GM13977 (cell line): ENCODE measurements at regions not wholly inside any gene's neighbourhood (a gene's known extent, or its start where the extent isn't known, plus 50 kb on each side); places are given as distances from the start of the nearest gene placed in this dataset.

Experiments used
- DNase-seq: peaks from one replicate; pipeline ENCODE4 v3.0.0; 2012; ENCODE audit warnings: low spot score
- in situ Hi-C: fragments of 300-500 bp; cut with MboI; formaldehyde crosslinking; loops from one replicate; pipeline ENCODE4 v1.12.0; 2022; ENCODE audit warnings: low sequenced_read_pairs, low pct_unique_long_range_greater_than_20kb, mixed read lengths, inconsistent platforms; ENCODE audit not compliant: unreplicated experiment
- TF ChIP-seq, protein P1 (sequence below): IDR thresholded peaks from 2 replicates; pipeline ENCODE4 v1.5.1; 2012; ENCODE audit warnings: mild to moderate bottlenecking, control low read depth; ENCODE audit not compliant: insufficient read depth; ENCODE audit errors: extremely low read depth, missing control alignments

DNA sequence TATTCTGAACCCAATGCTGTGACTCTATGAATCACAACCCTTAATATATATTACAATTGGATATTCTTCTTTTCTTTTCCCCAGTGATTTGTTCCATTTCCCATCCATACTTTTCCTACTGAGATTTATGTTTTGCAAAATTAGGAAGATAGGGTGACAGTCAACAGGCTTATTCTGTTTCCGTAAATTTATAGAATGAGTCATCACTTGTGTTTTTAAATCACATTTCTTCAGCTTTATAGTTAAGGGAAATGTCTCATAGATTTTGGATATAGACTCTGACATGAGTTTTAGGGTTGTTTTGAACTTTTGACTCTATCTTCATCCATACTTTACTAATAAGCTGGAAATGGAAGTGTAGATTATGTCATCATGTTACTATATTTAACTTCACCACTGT is 661.6 kb upstream of the FBXO33 start:
- in situ Hi-C loops: no loop called here
- no peak for DNase-seq
- TF ChIP-seq, protein P1, sequence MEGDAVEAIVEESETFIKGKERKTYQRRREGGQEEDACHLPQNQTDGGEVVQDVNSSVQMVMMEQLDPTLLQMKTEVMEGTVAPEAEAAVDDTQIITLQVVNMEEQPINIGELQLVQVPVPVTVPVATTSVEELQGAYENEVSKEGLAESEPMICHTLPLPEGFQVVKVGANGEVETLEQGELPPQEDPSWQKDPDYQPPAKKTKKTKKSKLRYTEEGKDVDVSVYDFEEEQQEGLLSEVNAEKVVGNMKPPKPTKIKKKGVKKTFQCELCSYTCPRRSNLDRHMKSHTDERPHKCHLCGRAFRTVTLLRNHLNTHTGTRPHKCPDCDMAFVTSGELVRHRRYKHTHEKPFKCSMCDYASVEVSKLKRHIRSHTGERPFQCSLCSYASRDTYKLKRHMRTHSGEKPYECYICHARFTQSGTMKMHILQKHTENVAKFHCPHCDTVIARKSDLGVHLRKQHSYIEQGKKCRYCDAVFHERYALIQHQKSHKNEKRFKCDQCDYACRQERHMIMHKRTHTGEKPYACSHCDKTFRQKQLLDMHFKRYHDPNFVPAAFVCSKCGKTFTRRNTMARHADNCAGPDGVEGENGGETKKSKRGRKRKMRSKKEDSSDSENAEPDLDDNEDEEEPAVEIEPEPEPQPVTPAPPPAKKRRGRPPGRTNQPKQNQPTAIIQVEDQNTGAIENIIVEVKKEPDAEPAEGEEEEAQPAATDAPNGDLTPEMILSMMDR: no peak

DNA sequence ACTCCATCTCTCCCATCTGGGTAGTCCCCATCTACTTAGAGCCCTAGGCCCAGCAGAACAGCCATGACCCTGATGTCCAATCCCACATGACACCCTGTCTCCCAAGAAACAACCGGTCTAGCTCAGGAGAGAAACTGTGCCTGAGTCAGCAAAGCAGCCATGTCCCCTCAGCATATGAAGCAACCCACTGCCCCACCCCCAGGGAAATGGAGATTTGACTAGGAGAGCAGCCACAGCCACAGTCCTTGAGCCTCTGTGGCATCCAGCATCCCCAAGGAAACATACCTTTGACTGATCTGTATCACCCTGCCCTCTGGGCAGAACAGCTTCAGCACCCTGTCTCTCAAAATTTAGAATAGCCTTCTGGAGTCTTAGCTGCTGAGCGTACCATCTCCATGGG is 641.9 kb upstream of the FBXO33 start:
- DNase-seq: no peak
- TF ChIP-seq, protein P1: no peak
- in situ Hi-C loops: no loop called here

DNA sequence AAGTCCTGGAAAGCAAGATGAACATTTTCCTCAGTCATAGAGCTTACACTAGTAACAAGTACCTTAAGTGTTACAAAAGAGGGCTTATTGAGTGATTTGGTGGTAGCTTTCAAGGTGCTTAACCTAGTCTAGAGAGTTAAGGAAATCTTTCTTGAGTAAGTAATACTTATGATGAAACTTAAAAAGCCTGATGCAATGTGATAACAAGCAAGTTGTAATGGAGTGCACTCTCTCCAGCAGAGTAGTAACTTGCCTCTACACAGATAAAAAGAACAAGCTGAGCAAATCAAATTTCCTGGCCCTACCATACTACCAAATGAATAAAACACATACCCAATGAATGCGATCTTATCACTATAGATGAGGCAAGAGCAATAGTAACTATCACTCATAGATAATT is 639.9 kb upstream of the FBXO33 start:
- no peak for DNase-seq
- in situ Hi-C loops: no loop called here
- TF ChIP-seq, protein P1: no peak

DNA sequence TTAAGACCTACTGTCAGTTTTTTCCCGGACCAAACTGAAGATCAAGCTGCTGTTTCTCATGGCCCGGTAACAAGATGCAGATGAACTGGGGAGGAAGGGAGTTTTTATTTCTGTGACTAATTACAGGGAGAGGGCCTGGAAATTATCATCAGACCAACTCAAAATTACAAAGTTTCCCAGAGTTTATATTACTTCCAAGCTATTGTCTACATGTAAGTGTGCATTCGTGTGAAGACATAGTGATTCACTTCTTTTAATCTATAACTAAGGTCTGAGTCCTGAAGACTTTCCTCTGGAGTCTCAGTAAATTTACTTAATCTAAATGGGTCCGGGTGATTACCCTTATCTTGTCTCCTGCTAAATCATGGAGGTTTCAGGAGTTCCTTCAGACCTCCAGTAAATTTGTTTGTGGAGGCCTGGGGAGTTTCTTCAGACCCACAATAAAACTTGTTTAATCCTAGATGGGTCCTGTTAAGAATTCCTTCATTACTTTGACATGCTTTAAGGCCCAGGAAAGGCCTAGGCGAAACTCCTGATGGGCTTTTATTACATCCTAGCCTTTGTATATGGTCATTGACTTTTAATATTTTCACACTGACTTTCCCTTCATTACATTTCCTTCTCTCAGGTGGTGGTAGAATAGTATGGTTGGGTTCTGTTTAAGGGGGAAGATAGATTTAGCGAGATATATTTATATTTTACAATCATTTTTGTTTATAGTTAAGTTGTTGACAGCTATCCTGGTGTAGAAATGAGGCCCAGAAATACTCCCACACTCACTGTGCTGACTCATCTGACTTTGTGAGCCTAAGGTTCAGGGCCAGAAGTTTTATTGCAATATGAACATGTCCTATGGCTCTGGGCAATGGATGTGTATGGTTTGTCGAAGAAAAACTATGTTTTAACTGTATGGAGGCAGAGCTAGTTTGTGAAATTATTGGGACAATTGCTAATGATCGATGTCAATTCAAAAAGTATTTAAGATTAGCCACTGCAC is 627.0 kb upstream of the FBXO33 start:
- TF ChIP-seq, protein P1: no peak
- in situ Hi-C loops: no loop called here
- no peak for DNase-seq

DNA sequence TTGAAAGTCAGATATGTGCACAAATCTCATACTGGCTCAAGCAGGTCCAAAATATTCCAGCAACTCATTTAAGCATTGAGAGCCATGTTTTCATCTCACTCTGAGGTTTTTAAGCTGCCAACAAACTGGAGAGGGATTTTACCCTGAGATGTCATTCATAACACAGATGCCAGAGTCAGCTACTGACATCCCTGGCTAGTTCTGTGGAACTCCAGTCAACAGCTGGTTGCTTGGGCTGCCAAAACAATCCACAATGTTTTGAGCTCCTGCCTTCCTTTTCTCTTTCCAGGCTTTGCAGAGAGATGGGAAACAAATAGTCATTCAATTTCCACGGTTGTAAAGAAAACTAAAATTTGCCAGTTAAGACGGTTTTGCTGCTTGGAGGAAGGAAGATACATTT is 621.2 kb upstream of the FBXO33 start:
- no peak for DNase-seq
- TF ChIP-seq, protein P1: no peak
- in situ Hi-C loops: no loop called here

DNA sequence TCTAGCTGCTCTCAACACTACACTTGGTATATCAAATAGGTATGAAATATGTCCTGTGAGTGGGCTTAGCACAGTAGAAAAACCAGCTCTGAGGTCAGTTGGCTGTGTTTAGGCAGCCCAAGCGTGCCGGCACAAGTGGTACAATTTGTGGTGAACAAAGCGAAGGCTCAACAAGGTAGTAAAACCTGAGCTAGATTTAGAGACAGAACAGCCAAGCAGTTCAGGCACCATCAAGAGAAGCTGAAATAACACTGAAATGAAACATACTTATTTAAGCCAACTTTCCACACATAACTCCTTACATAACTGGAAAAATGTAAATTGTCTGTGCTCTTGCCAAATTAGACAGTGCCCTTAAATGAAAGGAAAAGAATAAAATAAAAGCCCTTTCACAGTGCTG is 596.8 kb upstream of the FBXO33 start:
- in situ Hi-C loops: no loop called here
- TF ChIP-seq, protein P1: no peak
- no peak for DNase-seq
